ENCODE measurements at regions not wholly inside any gene's neighbourhood (a gene's known extent, or its start where the extent isn't known, plus 50 kb on each side); places are given as distances from the start of the nearest gene placed in this dataset.

GRCh38 chr14:56720703-56721460 is 89.4 kb downstream of the OTX2 start:
- TF ChIP-seq, protein P1, sequence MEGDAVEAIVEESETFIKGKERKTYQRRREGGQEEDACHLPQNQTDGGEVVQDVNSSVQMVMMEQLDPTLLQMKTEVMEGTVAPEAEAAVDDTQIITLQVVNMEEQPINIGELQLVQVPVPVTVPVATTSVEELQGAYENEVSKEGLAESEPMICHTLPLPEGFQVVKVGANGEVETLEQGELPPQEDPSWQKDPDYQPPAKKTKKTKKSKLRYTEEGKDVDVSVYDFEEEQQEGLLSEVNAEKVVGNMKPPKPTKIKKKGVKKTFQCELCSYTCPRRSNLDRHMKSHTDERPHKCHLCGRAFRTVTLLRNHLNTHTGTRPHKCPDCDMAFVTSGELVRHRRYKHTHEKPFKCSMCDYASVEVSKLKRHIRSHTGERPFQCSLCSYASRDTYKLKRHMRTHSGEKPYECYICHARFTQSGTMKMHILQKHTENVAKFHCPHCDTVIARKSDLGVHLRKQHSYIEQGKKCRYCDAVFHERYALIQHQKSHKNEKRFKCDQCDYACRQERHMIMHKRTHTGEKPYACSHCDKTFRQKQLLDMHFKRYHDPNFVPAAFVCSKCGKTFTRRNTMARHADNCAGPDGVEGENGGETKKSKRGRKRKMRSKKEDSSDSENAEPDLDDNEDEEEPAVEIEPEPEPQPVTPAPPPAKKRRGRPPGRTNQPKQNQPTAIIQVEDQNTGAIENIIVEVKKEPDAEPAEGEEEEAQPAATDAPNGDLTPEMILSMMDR (IDR thresholded peaks at IDR 0.05; ENCODE audit: unreplicated experiment) = no peak

DNA sequence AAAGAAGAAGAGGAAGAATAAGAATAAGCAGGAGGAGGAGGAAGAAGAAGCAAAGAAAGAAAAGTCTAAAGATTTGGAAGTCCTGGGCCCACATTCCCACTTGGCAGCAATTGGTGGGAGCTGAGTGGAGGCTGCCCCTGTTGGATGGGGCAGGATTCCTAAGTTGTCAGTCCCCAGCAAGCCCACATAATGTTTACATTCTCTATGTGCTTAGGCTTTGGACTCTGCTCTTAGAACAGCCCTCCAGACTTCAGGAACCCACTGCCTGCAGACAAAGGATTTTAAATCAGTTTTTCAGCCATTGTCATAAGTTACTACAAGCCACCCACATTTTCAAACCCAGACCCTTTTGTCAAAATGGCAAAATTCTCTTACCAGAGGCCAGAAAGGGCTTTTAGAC is 92.0 kb downstream of the OTX2 start:
- H3K36me3 Mint-ChIP-seq (ENCODE audit: insufficient read depth) = no peaks in the 10 kb centered on the region
- no peaks in the 10 kb centered on the region for H3K9me3 Mint-ChIP-seq (ENCODE audit: low read depth)
- no peak for DNase-seq (ENCODE audit: low spot score, unreplicated experiment)
- H3K27me3 Mint-ChIP-seq = peaks cover 27% of the 10 kb centered on the region
- no peak overlapping the region for H3K27ac Mint-ChIP-seq
- TF ChIP-seq, protein P1 (IDR thresholded peaks at IDR 0.05; ENCODE audit: unreplicated experiment) = no peak
- no peak overlapping the region for H3K4me3 Mint-ChIP-seq (ENCODE audit: low read depth)
- H3K4me1 Mint-ChIP-seq (ENCODE audit: low read depth) = peaks cover 8% of the 10 kb centered on the region

More at GRCh38 chr14:56720703-56721460, 89.4 kb downstream of the OTX2 start:
- Mint-ChIP-seq H3K9me3 (ENCODE audit: low read depth) (no peaks in the 10 kb centered on the region), H3K36me3 (ENCODE audit: insufficient read depth) (no peaks in the 10 kb centered on the region), H3K27ac (peak overlapping the region; percentile 81), H3K4me1 (ENCODE audit: low read depth) (peaks cover 8% of the 10 kb centered on the region), H3K27me3 (peaks cover 32% of the 10 kb centered on the region), H3K4me3 (ENCODE audit: low read depth) (no peak overlapping the region)
- DNase-seq (ENCODE audit: low spot score, unreplicated experiment) = no peak

DNA sequence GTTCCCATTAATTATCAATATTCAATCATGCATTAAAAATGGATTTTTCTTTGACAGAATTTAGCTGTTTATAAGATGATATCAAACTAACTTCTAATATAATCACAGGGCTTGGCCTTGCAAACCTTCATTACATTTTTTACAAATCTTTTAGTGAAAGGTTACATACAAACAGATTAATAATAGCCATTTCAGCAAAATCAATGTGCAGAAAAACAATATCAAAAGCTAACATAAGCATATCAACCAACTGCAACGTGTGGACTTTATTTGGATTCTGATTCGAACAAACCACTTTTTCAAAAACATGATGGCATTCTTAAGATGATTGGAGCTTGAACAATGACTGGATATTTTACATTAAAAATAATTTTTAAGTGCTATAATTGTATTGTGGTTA is 93.6 kb downstream of the OTX2 start:
- H3K27ac Mint-ChIP-seq = no peak overlapping the region
- no peaks in the 10 kb centered on the region for H3K36me3 Mint-ChIP-seq (ENCODE audit: insufficient read depth)
- peaks cover 8% of the 10 kb centered on the region for H3K4me1 Mint-ChIP-seq (ENCODE audit: low read depth)
- no peaks in the 10 kb centered on the region for H3K9me3 Mint-ChIP-seq (ENCODE audit: low read depth)
- peaks cover 17% of the 10 kb centered on the region for H3K27me3 Mint-ChIP-seq
- no peak for DNase-seq (ENCODE audit: low spot score, unreplicated experiment)
- TF ChIP-seq, protein P1 (IDR thresholded peaks at IDR 0.05; ENCODE audit: unreplicated experiment) = no peak
- H3K4me3 Mint-ChIP-seq (ENCODE audit: low read depth) = no peak overlapping the region

DNA sequence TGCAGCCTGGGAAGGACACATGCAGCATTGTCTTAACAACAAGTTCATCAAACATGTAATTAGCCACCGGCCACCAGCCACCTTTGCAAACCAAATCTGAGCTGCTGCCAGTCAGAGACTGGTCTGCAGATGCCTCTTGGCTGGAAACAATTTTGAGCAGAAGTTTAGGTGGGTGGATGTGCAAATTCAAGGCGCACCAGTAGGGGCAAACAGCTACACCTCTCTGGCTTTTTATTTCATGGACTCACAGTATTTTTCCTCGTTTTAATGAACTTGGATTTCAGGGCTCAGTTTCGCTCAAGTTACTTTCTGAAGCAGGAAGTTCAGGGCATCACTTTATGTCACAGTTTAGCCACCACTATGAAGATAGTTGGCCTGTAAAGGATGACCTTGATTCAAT is 94.3 kb downstream of the OTX2 start:
- Mint-ChIP-seq H3K36me3 (ENCODE audit: insufficient read depth) (no peaks in the 10 kb centered on the region), H3K4me1 (ENCODE audit: low read depth) (peaks cover 5% of the 10 kb centered on the region), H3K4me3 (ENCODE audit: low read depth) (no peak overlapping the region), H3K27ac (no peak overlapping the region), H3K27me3 (peaks cover 15% of the 10 kb centered on the region), H3K9me3 (ENCODE audit: low read depth) (no peaks in the 10 kb centered on the region)
- TF ChIP-seq, protein P1 (IDR thresholded peaks at IDR 0.05; ENCODE audit: unreplicated experiment) = peak; percentile 39
- DNase-seq (ENCODE audit: low spot score, unreplicated experiment) = no peak

DNA sequence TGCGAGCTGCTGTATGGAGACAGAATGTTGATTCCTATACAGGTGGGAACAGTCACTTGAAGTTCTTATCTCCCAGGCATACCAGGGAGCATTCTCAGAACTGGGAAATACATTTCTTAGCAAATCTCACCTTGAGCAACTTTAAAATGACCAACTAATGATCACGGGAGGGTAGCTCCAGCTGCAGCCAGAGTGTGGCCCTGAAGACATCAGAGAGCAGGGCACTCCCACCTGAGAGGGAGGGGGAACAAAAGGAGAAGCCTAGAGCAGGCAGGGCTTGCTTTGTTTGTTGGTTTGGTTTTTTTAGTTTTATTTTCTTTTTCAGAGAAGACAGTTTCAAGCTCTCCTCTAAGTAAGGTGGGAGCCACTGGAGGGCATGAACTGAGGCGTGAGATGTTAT is 101.1 kb downstream of the OTX2 start:
- Mint-ChIP-seq H3K4me1 (ENCODE audit: low read depth) (peaks cover 8% of the 10 kb centered on the region), H3K4me3 (ENCODE audit: low read depth) (no peak overlapping the region), H3K9me3 (ENCODE audit: low read depth) (no peaks in the 10 kb centered on the region), H3K36me3 (ENCODE audit: insufficient read depth) (no peaks in the 10 kb centered on the region), H3K27me3 (peaks cover 40% of the 10 kb centered on the region), H3K27ac (peak overlapping the region; percentile 6)
- DNase-seq (ENCODE audit: low spot score, unreplicated experiment) = no peak
- TF ChIP-seq, protein P1 (IDR thresholded peaks at IDR 0.05; ENCODE audit: unreplicated experiment) = no peak

Data from progenitor cell of endocrine pancreas (in vitro differentiated cells).